Kidney epithelial cell (primary cell): ENCODE measurements at regions not wholly inside any gene's neighbourhood (a gene's known extent, or its start where the extent isn't known, plus 50 kb on each side); places are given as distances from the start of the nearest gene placed in this dataset.
"Not testable (repeated sequence)": the region's sequence is repeated elsewhere in the genome, so short reads cannot be mapped to it uniquely, and the experiment has no call there.

Experiments used
- DNase-seq: peaks from one replicate; pipeline ENCODE4 v3.0.0-alpha.2; 2010; ENCODE audit warnings: low read depth
- H3K27me3 ChIP-seq: 2 replicates; pipeline ENCODE4 v1.6.0; 2011; ENCODE audit warnings: low read length; ENCODE audit not compliant: control insufficient read depth, insufficient read depth
- H3K36me3 ChIP-seq: 2 replicates; pipeline ENCODE4 v1.5.1; 2011; ENCODE audit warnings: low read length; ENCODE audit not compliant: control insufficient read depth, insufficient read depth
- H3K4me3 ChIP-seq: 2 replicates; pipeline ENCODE4 v1.5.1; 2011; ENCODE audit warnings: low read depth, mild to moderate bottlenecking, control low read depth, low read length
- CTCF ChIP-seq: IDR thresholded peaks from 2 replicates; pipeline ENCODE4 v1.5.1; 2011; ENCODE audit warnings: mild to moderate bottlenecking, moderate library complexity, low read length, control low read depth, inconsistent platforms; ENCODE audit not compliant: insufficient read depth, poor library complexity, severe bottlenecking

- no peaks in the 10 kb centered on the region for H3K36me3 ChIP-seq
- no peak for TF ChIP-seq CTCF
- no peaks in the 10 kb centered on the region for H3K27me3 ChIP-seq
- DNase-seq = no peak
- H3K4me3 ChIP-seq = no peak overlapping the region
Observed at GRCh38 chr20:55140631-55141030, 665.2 kb downstream of the DOK5 start.

- Histone ChIP-seq H3K27me3 (no peaks in the 10 kb centered on the region), H3K36me3 (no peaks in the 10 kb centered on the region), H3K4me3 (no peak overlapping the region)
- no peak for TF ChIP-seq CTCF
- DNase-seq = no peak
Observed at GRCh38 chr20:55139173-55139765, 663.9 kb downstream of the DOK5 start.

- no peaks in the 10 kb centered on the region for H3K36me3 ChIP-seq
- DNase-seq = no peak
- no peak overlapping the region for H3K4me3 ChIP-seq
- no peak for TF ChIP-seq CTCF
- no peaks in the 10 kb centered on the region for H3K27me3 ChIP-seq
Observed at GRCh38 chr20:55135923-55136322, 660.5 kb downstream of the DOK5 start.

- no peak for TF ChIP-seq CTCF
- DNase-seq = no peak
- Histone ChIP-seq H3K36me3 (no peaks in the 10 kb centered on the region), H3K4me3 (no peak overlapping the region), H3K27me3 (no peaks in the 10 kb centered on the region)
Observed at GRCh38 chr20:55132523-55132922, 657.1 kb downstream of the DOK5 start.

- not testable (repeated sequence) for H3K27me3 ChIP-seq, DNase-seq, H3K36me3 ChIP-seq
Observed at GRCh38 chr20:55117577-55117976, 642.2 kb downstream of the DOK5 start.

GRCh38 chr20:55116598-55116997 lies 641.2 kb downstream of the DOK5 start:
- no peak for DNase-seq
- Histone ChIP-seq H3K27me3 (no peaks in the 10 kb centered on the region), H3K36me3 (no peaks in the 10 kb centered on the region), H3K4me3 (no peak overlapping the region)
- TF ChIP-seq CTCF = no peak

More at GRCh38 chr20:55117577-55117976, 642.2 kb downstream of the DOK5 start:
- H3K4me3 ChIP-seq = not testable (repeated sequence)

GRCh38 chr20:55103188-55103587 lies 627.8 kb downstream of the DOK5 start:
- Histone ChIP-seq H3K36me3 (no peaks in the 10 kb centered on the region), H3K4me3 (no peak overlapping the region), H3K27me3 (no peaks in the 10 kb centered on the region)
- no peak for TF ChIP-seq CTCF
- no peak for DNase-seq
